ENCODE measurements at regions not wholly inside any gene's neighbourhood (a gene's known extent, or its start where the extent isn't known, plus 50 kb on each side); places are given as distances from the start of the nearest gene placed in this dataset.

- H3K4me3 ChIP-seq (ENCODE audit: control insufficient read depth, low read depth, low read length): no peak overlapping the region
- no peak for TF ChIP-seq CTCF (IDR thresholded peaks at IDR 0.05; ENCODE audit: control insufficient read depth, insufficient read depth, low read depth, low read length, missing control alignments)
- no peak for DNase-seq (ENCODE audit: low read depth)
These were observed 113.2 kb downstream of the MAFB start for GRCh38 chr20:40575851-40576250.

- no peak overlapping the region for H3K4me3 ChIP-seq (ENCODE audit: control insufficient read depth, low read depth, low read length)
- TF ChIP-seq CTCF (IDR thresholded peaks at IDR 0.05; ENCODE audit: control insufficient read depth, insufficient read depth, low read depth, low read length, missing control alignments): no peak
- DNase-seq (ENCODE audit: low read depth): no peak
These were observed 116.8 kb downstream of the MAFB start for GRCh38 chr20:40572251-40572650.

GRCh38 chr20:40571639-40572038 is 117.4 kb downstream of the MAFB start:
- no peak overlapping the region for H3K4me3 ChIP-seq (ENCODE audit: control insufficient read depth, low read depth, low read length)
- no peak for TF ChIP-seq CTCF (IDR thresholded peaks at IDR 0.05; ENCODE audit: control insufficient read depth, insufficient read depth, low read depth, low read length, missing control alignments)
- DNase-seq (ENCODE audit: low read depth): no peak

- H3K4me3 ChIP-seq (ENCODE audit: control insufficient read depth, low read depth, low read length): no peak overlapping the region
- TF ChIP-seq CTCF (IDR thresholded peaks at IDR 0.05; ENCODE audit: control insufficient read depth, insufficient read depth, low read depth, low read length, missing control alignments): no peak
- no peak for DNase-seq (ENCODE audit: low read depth)
These were observed 120.8 kb downstream of the MAFB start for GRCh38 chr20:40568200-40568599.

- no peak overlapping the region for H3K4me3 ChIP-seq (ENCODE audit: control insufficient read depth, low read depth, low read length)
- no peak for DNase-seq (ENCODE audit: low read depth)
- no peak for TF ChIP-seq CTCF (IDR thresholded peaks at IDR 0.05; ENCODE audit: control insufficient read depth, insufficient read depth, low read depth, low read length, missing control alignments)
These were observed 123.4 kb downstream of the MAFB start for GRCh38 chr20:40565682-40566040.

- H3K4me3 ChIP-seq (ENCODE audit: control insufficient read depth, low read depth, low read length): no peak overlapping the region
- no peak for TF ChIP-seq CTCF (IDR thresholded peaks at IDR 0.05; ENCODE audit: control insufficient read depth, insufficient read depth, low read depth, low read length, missing control alignments)
- no peak for DNase-seq (ENCODE audit: low read depth)
These were observed 123.9 kb downstream of the MAFB start for GRCh38 chr20:40565001-40565681.
